ENCODE measurements at regions not wholly inside any gene's neighbourhood (a gene's known extent, or its start where the extent isn't known, plus 50 kb on each side); places are given as distances from the start of the nearest gene placed in this dataset.

DNA sequence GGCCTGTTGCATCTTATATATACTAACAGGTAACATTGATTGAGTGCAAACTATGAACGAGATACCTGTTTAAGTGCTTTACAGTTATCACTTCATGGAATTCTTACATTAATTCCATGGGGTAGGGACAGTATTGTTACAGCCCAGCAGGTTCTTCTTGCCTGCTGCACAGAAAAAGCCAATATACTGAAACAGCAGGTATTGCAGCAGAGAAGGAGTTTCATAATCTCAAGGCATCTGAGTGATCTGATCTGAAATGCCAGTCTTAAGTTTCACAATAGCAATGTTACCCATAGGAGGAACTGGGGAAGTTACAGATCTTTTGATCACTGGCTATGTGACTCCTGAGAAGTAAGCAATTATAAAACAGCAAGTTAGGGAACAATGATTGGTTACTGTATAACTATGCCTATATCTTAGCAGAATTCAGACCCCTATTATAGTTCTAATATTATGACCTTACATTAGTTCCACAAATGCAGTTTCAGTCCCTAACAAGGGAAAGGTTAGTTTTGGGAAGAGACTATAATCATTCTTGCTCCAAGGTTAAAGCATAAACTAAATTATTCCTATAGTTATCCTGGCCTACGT, 126.5 kb upstream of the BNC2 start:
- TF ChIP-seq, protein P1, sequence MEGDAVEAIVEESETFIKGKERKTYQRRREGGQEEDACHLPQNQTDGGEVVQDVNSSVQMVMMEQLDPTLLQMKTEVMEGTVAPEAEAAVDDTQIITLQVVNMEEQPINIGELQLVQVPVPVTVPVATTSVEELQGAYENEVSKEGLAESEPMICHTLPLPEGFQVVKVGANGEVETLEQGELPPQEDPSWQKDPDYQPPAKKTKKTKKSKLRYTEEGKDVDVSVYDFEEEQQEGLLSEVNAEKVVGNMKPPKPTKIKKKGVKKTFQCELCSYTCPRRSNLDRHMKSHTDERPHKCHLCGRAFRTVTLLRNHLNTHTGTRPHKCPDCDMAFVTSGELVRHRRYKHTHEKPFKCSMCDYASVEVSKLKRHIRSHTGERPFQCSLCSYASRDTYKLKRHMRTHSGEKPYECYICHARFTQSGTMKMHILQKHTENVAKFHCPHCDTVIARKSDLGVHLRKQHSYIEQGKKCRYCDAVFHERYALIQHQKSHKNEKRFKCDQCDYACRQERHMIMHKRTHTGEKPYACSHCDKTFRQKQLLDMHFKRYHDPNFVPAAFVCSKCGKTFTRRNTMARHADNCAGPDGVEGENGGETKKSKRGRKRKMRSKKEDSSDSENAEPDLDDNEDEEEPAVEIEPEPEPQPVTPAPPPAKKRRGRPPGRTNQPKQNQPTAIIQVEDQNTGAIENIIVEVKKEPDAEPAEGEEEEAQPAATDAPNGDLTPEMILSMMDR (IDR thresholded peaks at IDR 0.05) = no peak
- intact Hi-C loops (cut with DNase I, micrococcal nuclease) = no loop called here
- H3K4me1 ChIP-seq (ENCODE audit: insufficient read depth, low read length) = no peaks in the 10 kb centered on the region
- no peak overlapping the region for H3K4me3 ChIP-seq (ENCODE audit: low read length)
- H3K36me3 Mint-ChIP-seq (ENCODE audit: low read depth) = no peaks in the 10 kb centered on the region
- DNase-seq (no peak), ATAC-seq (ENCODE audit: poor library complexity) (no peak)
- peaks cover 6 to 21% of the 10 kb centered on the region in 2 experiments for H3K9me3 ChIP-seq (ENCODE audit: control insufficient read depth in 1 of 2, insufficient read depth in 1 of 2, low read length in 2 of 2)
- POLR2A ChIA-PET = no interaction called here
- no peaks in the 10 kb centered on the region for H3K4me1 Mint-ChIP-seq (ENCODE audit: low read depth)
- H3K9me3 Mint-ChIP-seq = peaks cover 9% of the 10 kb centered on the region
- H3K27me3 Mint-ChIP-seq = no peaks in the 10 kb centered on the region
- H3K27ac Mint-ChIP-seq = no peak overlapping the region
- no peaks in the 10 kb centered on the region for H3K27me3 ChIP-seq (ENCODE audit: control insufficient read depth in 1 of 2, insufficient read depth in 2 of 2, low read length in 2 of 2)
- H3K4me3 Mint-ChIP-seq = no peak overlapping the region
- H3K27ac ChIP-seq (ENCODE audit: low read depth in 1 of 2, low read length in 2 of 2) = no peak overlapping the region
- no peaks in the 10 kb centered on the region for H3K36me3 ChIP-seq (ENCODE audit: insufficient read depth, low read length)
- CTCF ChIA-PET = no interaction called here

DNA sequence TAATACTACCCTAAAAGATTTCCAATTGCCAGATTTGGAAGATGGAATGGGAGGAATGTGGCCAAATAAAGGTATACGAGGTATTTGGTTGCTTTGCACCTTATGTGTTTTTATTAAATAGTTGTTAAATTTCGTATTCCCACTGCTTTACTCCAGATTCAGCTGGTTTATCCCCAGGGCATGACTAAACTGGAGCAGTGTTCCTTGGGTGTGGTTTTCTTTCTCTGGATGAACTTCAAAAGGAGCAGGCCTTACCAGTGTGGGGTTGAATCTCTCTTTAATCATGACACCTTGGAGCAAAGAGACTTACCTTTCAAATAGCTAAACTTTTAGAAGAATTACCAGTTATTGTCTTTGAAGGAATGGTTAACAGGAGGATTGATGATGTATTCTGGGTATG, 121.7 kb upstream of the BNC2 start:
- no peaks in the 10 kb centered on the region for H3K36me3 Mint-ChIP-seq (ENCODE audit: low read depth)
- DNase-seq = no peak
- H3K27me3 Mint-ChIP-seq = no peaks in the 10 kb centered on the region
- ATAC-seq (ENCODE audit: poor library complexity) = no peak
- peaks cover 6 to 18% of the 10 kb centered on the region in 2 experiments for H3K9me3 ChIP-seq (ENCODE audit: control insufficient read depth in 1 of 2, insufficient read depth in 1 of 2, low read length in 2 of 2)
- no peak overlapping the region for H3K4me3 Mint-ChIP-seq
- H3K4me1 Mint-ChIP-seq (ENCODE audit: low read depth) = no peaks in the 10 kb centered on the region
- ChIA-PET POLR2A (no interaction called here), CTCF (no interaction called here)
- intact Hi-C loops (cut with DNase I, micrococcal nuclease) = no loop called here
- no peak overlapping the region for H3K4me3 ChIP-seq (ENCODE audit: low read length)
- TF ChIP-seq, protein P1 (IDR thresholded peaks at IDR 0.05) = no peak
- no peaks in the 10 kb centered on the region for H3K4me1 ChIP-seq (ENCODE audit: insufficient read depth, low read length)
- no peak overlapping the region for H3K27ac ChIP-seq (ENCODE audit: low read depth in 1 of 2, low read length in 2 of 2)
- no peak overlapping the region for H3K27ac Mint-ChIP-seq
- peaks cover 6% of the 10 kb centered on the region for H3K9me3 Mint-ChIP-seq
- no peaks in the 10 kb centered on the region for H3K36me3 ChIP-seq (ENCODE audit: insufficient read depth, low read length)
- H3K27me3 ChIP-seq (ENCODE audit: control insufficient read depth in 1 of 2, insufficient read depth in 2 of 2, low read length in 2 of 2) = no peaks in the 10 kb centered on the region

DNA sequence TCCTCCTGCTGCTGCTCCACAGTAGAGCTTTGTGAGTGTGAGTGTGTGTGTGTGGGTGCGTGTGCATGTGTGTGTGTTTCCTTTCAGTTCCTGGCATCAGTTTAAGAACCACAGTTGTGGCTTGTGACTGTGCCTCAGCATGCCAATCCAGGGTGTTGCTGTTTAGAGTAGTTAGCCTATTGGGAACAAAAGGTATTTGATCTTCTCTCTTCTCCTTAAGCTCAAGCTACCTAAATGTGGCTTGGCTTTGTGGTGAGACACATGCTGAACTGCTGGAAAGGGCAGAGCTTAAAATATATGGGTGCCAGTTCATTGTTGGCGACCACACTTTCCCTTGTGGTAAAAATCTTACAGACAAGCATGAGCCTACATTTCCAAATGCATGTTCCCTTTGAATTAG, 116.6 kb upstream of the BNC2 start:
- DNase-seq = no peak
- Mint-ChIP-seq H3K27me3 (no peaks in the 10 kb centered on the region), H3K27ac (no peak overlapping the region), H3K4me3 (no peak overlapping the region), H3K4me1 (ENCODE audit: low read depth) (no peaks in the 10 kb centered on the region), H3K36me3 (ENCODE audit: low read depth) (no peaks in the 10 kb centered on the region), H3K9me3 (peaks cover 5% of the 10 kb centered on the region)
- Histone ChIP-seq H3K4me3 (ENCODE audit: low read length) (no peak overlapping the region), H3K9me3 (ENCODE audit: control insufficient read depth in 1 of 2, insufficient read depth in 1 of 2, low read length in 2 of 2) (peaks cover under 1 to 10% of the 10 kb centered on the region in 2 experiments), H3K27me3 (ENCODE audit: control insufficient read depth in 1 of 2, insufficient read depth in 2 of 2, low read length in 2 of 2) (no peaks in the 10 kb centered on the region), H3K27ac (ENCODE audit: low read depth in 1 of 2, low read length in 2 of 2) (no peak overlapping the region), H3K36me3 (ENCODE audit: insufficient read depth, low read length) (no peaks in the 10 kb centered on the region), H3K4me1 (ENCODE audit: insufficient read depth, low read length) (no peaks in the 10 kb centered on the region)
- no peak for ATAC-seq (ENCODE audit: poor library complexity)
- POLR2A ChIA-PET = no interaction called here
- intact Hi-C loops (cut with DNase I, micrococcal nuclease) = no loop called here
- CTCF ChIA-PET = no interaction called here
- TF ChIP-seq, protein P1 (IDR thresholded peaks at IDR 0.05) = no peak
